Transverse colon (tissue), 4 donors: ENCODE measurements at regions not wholly inside any gene's neighbourhood (a gene's known extent, or its start where the extent isn't known, plus 50 kb on each side); places are given as distances from the start of the nearest gene placed in this dataset.

ENCODE experiments used
- DNase-seq: peaks from one replicate; pipeline ENCODE4 v3.0.0-alpha.2; 2019
- H3K27ac ChIP-seq, 4 donors: fragments of 200-600 bp; sonication (generic); 2 replicates each; pipeline ENCODE4 v1.5.1; 2016 to 2018; ENCODE audit warnings: inconsistent platforms in 4 of 4
- H3K27me3 ChIP-seq: fragments of 200-600 bp; sonication (generic); 2 replicates; pipeline ENCODE4 v1.5.1; 2017; ENCODE audit warnings: inconsistent platforms
- H3K36me3 ChIP-seq, 4 donors: fragments of 200-600 bp; sonication (generic); 2 replicates each; pipeline ENCODE4 v1.5.1; 2017 to 2019; ENCODE audit warnings: inconsistent platforms in 4 of 4
- H3K4me1 ChIP-seq, 4 donors: fragments of 200-600 bp; sonication (generic); 2 replicates each; pipeline ENCODE4 v1.5.1; 2017 to 2020; ENCODE audit warnings: inconsistent platforms in 4 of 4
- H3K4me3 ChIP-seq, 4 donors: fragments of 200-600 bp; sonication (generic); 1 replicate in 1 of 4; 2 replicates in 3 of 4; pipeline versions ENCODE4 v1.5.1 to v1.6.1; 2017 to 2019; ENCODE audit warnings: inconsistent platforms in 4 of 4
- H3K9me3 ChIP-seq, 2 donors: fragments of 200-600 bp; sonication (generic); 2 replicates each; pipeline ENCODE4 v1.5.1; 2017 to 2019; ENCODE audit warnings: inconsistent platforms in 2 of 2
- EP300 ChIP-seq: sonication (generic); formaldehyde crosslinking; IDR thresholded peaks from one replicate; pipeline ENCODE4 v1.6.1; 2017; ENCODE audit warnings: antibody characterized with exemption, low read depth
- POLR2A ChIP-seq: fragments of 450-650 bp; IDR thresholded peaks from one replicate; pipeline ENCODE4 v1.6.1; 2016; ENCODE audit warnings: antibody characterized with exemption, mild to moderate bottlenecking, moderate library complexity
- POLR2AphosphoS5 ChIP-seq, 3 donors: sonication (generic); formaldehyde crosslinking; IDR thresholded peaks; one replicate each; pipeline ENCODE4 v1.6.1; 2016; ENCODE audit warnings: antibody characterized with exemption in 3 of 3
- WGBS, 2 donors: methylation state at CpG; one replicate each; pipeline ENCODE4 v1.1.5; 2018; ENCODE audit warnings: low coverage in 1 of 2; 5-methylcytosine and 5-hydroxymethylcytosine counted together
- in situ Hi-C, 4 donors: fragments of 200-750 bp; cut with MboI; loops; one replicate each; pipeline versions ENCODE4 v1.15.0 to v1.15.1; 2017; ENCODE audit warnings: low sequenced_read_pairs in 3 of 4, low pct_ligation_motif_present in 1 of 4, low pct_unique_long_range_greater_than_20kb in 1 of 4
- intact Hi-C: fragments of 100-400 bp; cut with DNase I; formaldehyde crosslinking; loops from one replicate; pipeline ENCODE4 v1.15.1; 2023; ENCODE audit warnings: low total_unique reads
- TF ChIP-seq, protein P1 (sequence below), 5 experiments: fragments of 200-600 bp in 3 of 5; fragments of 450-650 bp in 2 of 5; sonication (generic) in 3 of 5; IDR thresholded peaks; 1 replicate in 2 of 5; 2 replicates in 3 of 5; pipeline ENCODE4 v1.5.1; 2016 to 2017; ENCODE audit warnings: antibody characterized with exemption in 5 of 5, inconsistent platforms in 3 of 5, mild to moderate bottlenecking in 2 of 5, moderate library complexity in 1 of 5

GRCh38 chr14:58923751-58924405, 264.6 kb upstream of the DAAM1 start:
- Histone ChIP-seq H3K27me3 (no peaks in the 10 kb centered on the region), H3K27ac (no peak overlapping the region), H3K4me3 (no peak overlapping the region), H3K4me1 (no peaks in the 10 kb centered on the region), H3K9me3 (no peaks in the 10 kb centered on the region), H3K36me3 (no peaks in the 10 kb centered on the region)
- TF ChIP-seq POLR2AphosphoS5 (IDR thresholded peaks at IDR 0.05) (no peak), EP300 (no peak), POLR2A (no peak)
- in situ Hi-C loops: no loop called here
- intact Hi-C loops: no loop called here
- WGBS, 2 donors: 83% methylated on average over 7 of the region's 7 CpGs; no CpG with 5 or more reads in 1 of the 2 donors
- no peak for DNase-seq

GRCh38 chr14:58941629-58942028, 246.8 kb upstream of the DAAM1 start:
- WGBS, 2 donors: 0 to 15% methylated on average over 1 to 2 of the region's 2 CpGs
- in situ Hi-C loops: no loop called here

DNA sequence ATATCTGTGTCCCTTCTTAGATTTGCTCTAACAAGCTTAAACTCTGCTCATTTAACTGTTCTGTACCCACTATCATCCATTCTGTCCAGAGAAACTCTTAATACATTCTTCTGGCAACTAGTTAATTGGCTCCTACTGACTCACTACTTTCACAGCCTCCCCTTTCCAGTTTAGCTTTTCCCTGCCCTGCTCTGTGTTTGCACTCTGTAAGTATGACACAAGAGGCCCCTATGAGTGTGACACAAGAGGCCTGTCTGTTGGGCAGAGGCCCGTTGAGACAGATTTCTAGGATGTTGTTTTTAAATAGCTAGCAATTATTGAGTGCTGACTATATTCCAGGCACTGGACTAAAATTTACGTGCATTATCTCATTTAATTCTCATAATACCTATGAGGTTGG, 246.0 kb upstream of the DAAM1 start:
- TF ChIP-seq EP300: no peak
- TF ChIP-seq, protein P1, sequence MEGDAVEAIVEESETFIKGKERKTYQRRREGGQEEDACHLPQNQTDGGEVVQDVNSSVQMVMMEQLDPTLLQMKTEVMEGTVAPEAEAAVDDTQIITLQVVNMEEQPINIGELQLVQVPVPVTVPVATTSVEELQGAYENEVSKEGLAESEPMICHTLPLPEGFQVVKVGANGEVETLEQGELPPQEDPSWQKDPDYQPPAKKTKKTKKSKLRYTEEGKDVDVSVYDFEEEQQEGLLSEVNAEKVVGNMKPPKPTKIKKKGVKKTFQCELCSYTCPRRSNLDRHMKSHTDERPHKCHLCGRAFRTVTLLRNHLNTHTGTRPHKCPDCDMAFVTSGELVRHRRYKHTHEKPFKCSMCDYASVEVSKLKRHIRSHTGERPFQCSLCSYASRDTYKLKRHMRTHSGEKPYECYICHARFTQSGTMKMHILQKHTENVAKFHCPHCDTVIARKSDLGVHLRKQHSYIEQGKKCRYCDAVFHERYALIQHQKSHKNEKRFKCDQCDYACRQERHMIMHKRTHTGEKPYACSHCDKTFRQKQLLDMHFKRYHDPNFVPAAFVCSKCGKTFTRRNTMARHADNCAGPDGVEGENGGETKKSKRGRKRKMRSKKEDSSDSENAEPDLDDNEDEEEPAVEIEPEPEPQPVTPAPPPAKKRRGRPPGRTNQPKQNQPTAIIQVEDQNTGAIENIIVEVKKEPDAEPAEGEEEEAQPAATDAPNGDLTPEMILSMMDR (IDR thresholded peaks at IDR 0.05): no peak
- no peak for TF ChIP-seq POLR2AphosphoS5 (IDR thresholded peaks at IDR 0.05)
- intact Hi-C loops (no loop called here), in situ Hi-C loops (no loop called here)
- Histone ChIP-seq H3K9me3 (no peaks in the 10 kb centered on the region), H3K4me1 (peaks cover 0 to 30% (median 0%) of the 10 kb centered on the region in 4 donors), H3K27me3 (no peaks in the 10 kb centered on the region), H3K36me3 (no peaks in the 10 kb centered on the region), H3K27ac (no peak overlapping the region), H3K4me3 (no peak overlapping the region)
- DNase-seq: no peak
- 71 to 77% methylated on average over 1 to 2 of the region's 2 CpGs for WGBS, 2 donors

More at GRCh38 chr14:58941629-58942028, 246.8 kb upstream of the DAAM1 start:
- Histone ChIP-seq H3K4me1 (peaks cover 0 to 30% (median 0%) of the 10 kb centered on the region in 4 donors), H3K27ac (no peak overlapping the region), H3K36me3 (no peaks in the 10 kb centered on the region), H3K4me3 (no peak overlapping the region), H3K9me3 (no peaks in the 10 kb centered on the region), H3K27me3 (no peaks in the 10 kb centered on the region)
- intact Hi-C loops: no loop called here
- TF ChIP-seq POLR2A (no peak), POLR2AphosphoS5 (IDR thresholded peaks at IDR 0.05) (no peak), EP300 (no peak)
- TF ChIP-seq, protein P1 (IDR thresholded peaks at IDR 0.05): no peak
- no peak for DNase-seq

- intact Hi-C loops: no loop called here
Measured at GRCh38 chr14:58944343-58944967, 244.0 kb upstream of the DAAM1 start.

More at GRCh38 chr14:58944343-58944967, 244.0 kb upstream of the DAAM1 start:
- Histone ChIP-seq H3K4me3 (no peak overlapping the region), H3K9me3 (no peaks in the 10 kb centered on the region), H3K27me3 (no peaks in the 10 kb centered on the region), H3K4me1 (peaks cover 0 to 30% (median 0%) of the 10 kb centered on the region in 4 donors), H3K27ac (peak overlapping the region; percentile 9 to 40 (median 20)), H3K36me3 (no peaks in the 10 kb centered on the region)
- 61 to 65% methylated on average over 4 to 6 of the region's 6 CpGs for WGBS, 2 donors
- DNase-seq: peak; percentile 59
- no peak for TF ChIP-seq POLR2AphosphoS5 (IDR thresholded peaks at IDR 0.05)
- TF ChIP-seq EP300: no peak
- TF ChIP-seq POLR2A: no peak
- TF ChIP-seq, protein P1 (IDR thresholded peaks at IDR 0.05): no peak
- in situ Hi-C loops: no loop called here
